Stimulated activated CD4-positive, alpha-beta T cell treated with anti-CD3 and anti-CD28 coated beads, Interleukin-1b, Interleukin-23, amount 100 ng/mL, for 48 hours (primary cell): ENCODE measurements at regions not wholly inside any gene's neighbourhood (a gene's known extent, or its start where the extent isn't known, plus 50 kb on each side); places are given as distances from the start of the nearest gene placed in this dataset.
"Not testable (repeated sequence)": the region's sequence is repeated elsewhere in the genome, so short reads cannot be mapped to it uniquely, and the experiment has no call there.

ENCODE experiments used
- DNase-seq: peaks from one replicate; pipeline ENCODE4 v3.0.0-alpha.2; 2020

DNA sequence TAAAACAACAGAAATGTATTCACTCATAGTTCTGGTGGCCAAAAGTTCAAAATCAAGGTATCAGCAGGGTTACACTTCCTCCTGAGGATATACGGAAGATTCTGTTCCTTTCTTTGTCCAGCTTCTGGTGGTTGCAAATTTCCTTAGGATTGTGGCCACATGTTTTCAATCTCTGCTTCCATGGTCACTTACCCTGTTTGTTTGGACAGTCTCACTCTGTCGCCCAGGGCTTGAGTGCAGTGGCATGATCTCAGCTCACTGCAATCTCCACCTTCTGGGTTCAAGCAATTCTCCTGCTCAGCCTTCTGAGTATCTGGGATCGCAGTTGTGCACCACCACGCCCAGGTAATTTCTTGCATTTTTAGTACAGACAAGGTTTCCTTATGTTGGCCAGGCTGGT, 534.3 kb downstream of the KCNA4 start:
- DNase-seq, result no peak

- no peak for DNase-seq
Measured at GRCh38 chr11:29481738-29482137, 535.1 kb downstream of the KCNA4 start.

DNA sequence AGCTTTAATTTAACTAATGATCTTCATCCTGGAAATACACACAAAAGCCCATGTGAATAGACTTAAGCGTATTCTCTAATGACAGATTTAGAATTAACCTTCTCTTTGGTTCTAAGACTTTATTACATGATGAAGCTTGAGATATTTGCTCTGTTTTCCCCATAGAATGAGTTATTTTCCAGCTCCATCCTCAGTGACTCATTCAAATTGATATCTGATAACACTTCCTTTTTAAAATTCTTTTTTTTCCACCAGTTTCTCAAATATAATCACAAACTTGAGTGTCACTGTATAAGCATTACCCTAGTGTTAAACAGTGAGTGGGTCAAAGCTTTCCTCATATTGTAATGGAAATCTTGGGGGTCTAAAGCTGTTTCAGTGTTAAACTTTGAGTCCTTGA, 535.8 kb downstream of the KCNA4 start:
- DNase-seq, result no peak

DNA sequence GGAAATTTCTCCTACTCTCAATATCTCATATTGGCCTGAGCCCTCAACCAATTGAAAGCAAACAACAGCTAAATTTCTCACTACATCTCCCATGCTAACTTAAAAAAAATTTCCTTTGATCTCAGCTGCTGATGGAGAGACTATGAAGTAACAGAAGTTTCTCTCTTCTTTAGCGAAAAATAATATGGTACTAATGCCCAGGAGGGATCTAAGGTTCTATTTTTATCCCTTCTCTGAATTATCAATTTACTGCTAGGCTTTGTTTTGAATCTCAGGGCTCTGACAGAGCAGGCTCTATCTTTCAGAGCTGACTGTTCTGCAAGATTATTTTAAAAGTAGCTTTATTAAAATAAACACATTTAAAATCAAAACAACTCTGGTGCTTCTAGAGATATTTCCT, 558.6 kb downstream of the KCNA4 start:
- no peak for DNase-seq

GRCh38 chr11:29452146-29452545, 564.7 kb downstream of the KCNA4 start:
- no peak for DNase-seq

DNA sequence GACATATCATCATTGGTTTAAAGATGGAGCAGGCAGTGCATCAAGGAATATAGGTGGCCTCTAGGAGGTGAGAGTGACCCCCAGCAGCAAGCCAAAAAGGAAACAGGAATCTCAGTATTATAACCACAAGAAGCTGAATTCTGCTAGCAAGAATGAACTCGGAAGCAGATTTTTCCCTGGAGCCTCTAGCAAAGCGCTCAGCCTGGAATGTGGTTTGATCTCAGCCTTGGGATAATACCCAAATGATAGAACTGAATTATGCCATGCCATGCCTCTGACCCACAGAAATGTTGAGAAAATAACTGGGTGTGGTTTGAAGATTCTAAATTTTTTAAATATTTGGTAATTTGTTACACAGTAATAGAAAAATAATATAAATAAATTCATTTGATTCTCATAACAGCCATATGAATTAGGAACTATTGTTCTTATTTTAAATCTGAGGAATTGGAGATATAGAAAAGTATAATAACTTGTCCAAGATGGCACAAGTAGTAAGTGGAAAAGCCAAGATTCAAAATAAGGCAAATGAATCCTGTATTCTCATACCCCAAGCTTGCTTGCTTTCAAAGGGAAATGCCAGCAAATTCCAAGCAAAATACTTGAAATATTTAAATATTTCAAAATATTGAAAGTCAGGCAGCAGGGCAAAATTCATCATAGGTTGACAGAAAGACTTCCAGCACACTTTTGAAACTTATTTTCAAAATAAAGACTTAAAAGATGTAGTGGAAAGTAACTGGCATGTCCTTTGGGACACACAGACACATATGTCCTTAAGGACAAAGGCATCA, 567.4 kb downstream of the KCNA4 start:
- no peak for DNase-seq

DNA sequence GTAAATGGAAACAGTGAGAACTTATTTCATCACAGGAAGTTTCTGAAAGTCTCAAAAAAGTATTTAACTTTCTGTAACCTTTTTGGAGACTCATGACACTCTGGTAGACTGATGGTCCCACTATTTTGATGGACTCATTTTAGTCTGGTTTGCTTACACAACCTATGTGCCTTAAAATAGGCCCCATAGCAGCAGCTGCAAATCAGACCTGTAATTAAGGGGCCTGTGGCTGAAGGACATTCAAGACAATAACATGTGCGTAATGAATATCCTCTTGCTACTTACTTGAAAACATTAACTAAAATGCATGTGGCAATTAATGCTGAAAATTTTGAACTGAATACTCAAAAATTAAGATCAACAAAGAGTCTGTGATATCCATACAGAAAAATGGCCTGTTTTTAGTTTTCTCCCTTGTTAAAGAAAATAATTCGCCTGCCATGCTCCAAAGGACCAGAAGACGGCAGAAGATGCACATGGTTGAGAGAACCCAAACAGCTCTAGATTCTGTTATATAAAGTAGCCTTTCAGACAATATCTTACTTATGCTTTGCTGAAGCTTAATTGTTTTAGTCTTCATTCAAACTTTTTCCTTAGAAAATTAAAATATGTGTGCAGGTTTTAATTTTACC, 568.5 kb downstream of the KCNA4 start:
- DNase-seq, result no peak

DNA sequence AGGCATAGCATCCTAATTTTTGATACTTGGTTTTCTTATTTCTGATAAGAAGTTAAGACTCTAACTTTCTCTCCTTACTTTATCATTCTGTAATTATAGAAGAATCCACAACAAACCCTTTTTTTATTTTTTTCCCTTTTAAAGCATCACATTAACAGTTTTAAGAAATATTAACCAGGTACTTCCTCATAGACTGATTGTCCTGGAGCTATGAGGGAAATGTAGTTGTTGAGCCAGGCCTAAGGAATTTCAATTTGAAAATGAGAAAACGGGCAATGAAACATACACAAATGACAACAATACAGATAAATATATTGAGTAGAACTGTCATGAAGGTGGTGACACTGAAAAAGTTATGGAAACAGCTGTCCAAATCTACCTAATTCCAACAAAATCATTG, 569.0 kb downstream of the KCNA4 start:
- DNase-seq, result no peak

DNA sequence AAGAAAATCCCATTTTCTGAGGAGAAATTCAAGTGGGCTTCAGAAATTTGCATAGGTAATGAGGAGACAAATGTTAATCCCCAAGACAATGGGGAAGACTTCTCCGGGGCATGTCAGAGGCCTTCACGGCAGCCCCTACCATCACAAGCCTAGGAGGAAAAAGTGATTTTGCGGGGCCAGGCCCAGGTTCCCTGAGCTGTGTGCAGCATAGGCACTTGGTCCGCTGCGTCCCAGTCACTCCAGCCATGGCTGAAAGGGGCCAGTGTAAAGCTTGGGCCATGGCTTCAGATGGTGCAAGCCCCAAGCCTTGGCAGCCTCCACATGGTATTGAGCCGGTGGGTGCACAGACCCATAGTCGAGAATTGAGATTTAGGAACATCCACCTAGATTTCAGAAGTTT, 570.7 kb downstream of the KCNA4 start:
- no peak for DNase-seq

DNA sequence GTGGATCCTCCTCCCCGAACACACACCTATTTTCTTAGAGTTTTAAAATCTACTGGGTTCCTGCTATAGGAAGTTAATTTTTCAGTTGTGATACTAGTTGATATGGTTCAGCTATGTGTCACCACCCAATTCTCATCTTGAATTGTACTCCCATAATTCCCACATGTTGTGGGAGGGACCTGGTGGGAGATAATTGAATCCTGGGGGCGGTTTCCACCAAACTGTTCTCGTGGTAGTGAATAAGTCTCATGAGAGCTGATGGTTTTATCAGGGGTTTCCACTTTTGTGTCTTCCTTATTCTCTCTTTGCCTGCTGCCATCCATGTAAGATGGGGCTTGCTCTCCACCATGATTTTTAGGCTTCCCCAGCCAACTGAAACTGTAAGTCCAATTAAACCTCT, 571.6 kb downstream of the KCNA4 start:
- not testable (repeated sequence) for DNase-seq

- no peak for DNase-seq
Measured at GRCh38 chr11:29438815-29439214, 578.0 kb downstream of the KCNA4 start.

DNA sequence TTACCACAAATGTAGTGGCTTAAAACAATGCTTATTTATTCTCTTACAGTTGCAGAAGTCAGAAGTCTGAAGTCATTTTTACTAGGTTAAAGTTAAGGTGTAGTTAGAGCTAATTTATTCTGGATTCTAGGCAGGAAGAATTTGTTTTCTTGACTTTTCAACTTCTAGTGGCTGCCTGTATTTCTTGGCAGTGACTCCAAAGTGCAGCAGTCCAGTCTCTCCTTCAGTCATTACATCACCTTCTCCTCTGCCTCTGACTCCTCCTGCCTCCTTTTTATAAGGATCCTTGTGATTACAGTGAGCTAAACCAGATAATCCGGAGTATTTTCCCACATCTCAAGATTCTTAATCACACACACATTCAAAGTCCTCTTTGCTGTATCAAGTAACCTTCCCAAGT, 581.4 kb downstream of the KCNA4 start:
- no peak for DNase-seq

DNA sequence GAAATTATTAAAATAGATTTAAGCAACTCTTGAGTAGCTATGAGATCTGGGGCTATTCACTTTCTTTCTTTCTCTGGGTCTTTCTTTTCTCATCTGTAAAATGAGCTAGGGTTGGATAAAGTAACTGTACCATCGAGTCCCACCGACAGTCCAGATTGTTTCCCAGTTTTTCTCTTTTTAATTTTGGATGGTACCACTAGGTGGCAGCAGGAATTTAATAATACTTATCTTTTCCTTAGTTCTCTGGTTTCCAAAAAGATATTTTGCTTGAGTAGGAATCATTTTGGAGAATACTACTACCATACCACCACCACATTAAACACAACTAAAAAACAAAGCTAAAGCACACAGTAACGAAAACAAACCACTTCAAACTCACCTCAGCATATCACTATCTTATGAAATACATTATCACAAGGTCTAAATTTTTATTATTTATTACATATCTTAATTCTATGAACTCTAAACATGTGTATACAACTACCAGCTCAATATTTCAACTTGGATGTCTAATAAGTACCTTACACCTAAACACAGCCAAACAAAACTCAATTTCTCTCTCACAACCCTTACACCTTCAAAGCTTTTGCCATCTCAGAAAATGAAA, 584.0 kb downstream of the KCNA4 start:
- DNase-seq, result no peak

DNA sequence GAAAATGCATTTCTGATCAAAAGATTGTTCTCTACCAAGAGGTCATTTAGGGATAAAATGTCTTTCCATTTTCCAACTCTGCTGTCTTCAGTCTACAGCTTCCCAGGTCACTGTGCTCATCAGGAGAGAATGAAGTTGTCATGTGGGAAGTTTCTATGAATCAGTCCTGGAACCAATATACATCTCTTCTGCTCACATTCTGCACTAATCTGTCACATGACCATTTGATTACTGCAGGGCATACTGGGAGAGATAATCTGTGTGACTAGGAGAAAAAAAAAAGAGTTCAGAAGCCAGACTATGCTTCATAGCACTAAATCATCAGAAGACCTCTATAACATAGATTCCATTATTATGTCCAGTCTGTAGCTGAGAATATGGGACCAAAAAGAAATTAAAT, 611.5 kb downstream of the KCNA4 start:
- no peak for DNase-seq

GRCh38 chr11:29395555-29396072, 621.2 kb downstream of the KCNA4 start:
- no peak for DNase-seq

DNA sequence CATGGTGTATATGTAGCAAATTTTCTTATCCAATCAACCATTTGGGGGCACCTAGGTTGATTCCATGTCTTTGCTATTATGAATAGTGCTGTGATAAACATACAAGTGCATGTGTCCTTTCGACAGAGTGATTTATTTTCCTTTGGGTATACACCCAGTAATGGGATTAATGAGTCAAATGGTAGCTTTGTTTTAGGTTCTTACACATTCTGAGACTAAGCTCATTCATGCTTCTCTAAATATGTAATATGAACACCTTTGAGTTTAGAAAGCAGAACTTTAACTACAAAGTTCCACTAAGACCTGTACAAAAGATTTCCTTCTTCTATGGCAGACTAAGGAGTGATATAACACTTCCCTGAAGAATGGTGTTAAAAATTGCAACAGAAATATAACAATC, 627.0 kb downstream of the KCNA4 start:
- no peak for DNase-seq

GRCh38 chr11:29373725-29374124, 643.1 kb downstream of the KCNA4 start:
- no peak for DNase-seq

GRCh38 chr11:29368126-29368525, 648.7 kb downstream of the KCNA4 start:
- DNase-seq, result no peak

DNA sequence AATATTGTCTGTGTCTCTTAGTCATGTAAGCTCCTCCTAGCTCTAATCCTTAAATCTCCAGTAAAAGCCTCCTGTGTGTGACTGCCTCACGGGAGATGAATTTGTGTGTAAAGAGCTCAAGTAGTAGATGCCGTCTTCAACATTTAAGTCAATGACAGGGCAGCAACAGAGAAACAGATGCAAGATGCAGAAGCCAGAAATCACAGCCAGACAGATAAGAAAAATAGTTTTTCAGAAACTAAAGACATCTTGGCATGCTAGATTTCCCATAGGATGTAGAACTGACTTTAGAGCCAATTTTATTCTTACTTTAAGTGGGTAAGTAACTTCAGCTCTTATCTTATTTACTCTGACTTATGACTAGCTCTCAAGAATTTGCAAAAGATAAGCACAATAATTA, 652.8 kb downstream of the KCNA4 start:
- no peak for DNase-seq

DNA sequence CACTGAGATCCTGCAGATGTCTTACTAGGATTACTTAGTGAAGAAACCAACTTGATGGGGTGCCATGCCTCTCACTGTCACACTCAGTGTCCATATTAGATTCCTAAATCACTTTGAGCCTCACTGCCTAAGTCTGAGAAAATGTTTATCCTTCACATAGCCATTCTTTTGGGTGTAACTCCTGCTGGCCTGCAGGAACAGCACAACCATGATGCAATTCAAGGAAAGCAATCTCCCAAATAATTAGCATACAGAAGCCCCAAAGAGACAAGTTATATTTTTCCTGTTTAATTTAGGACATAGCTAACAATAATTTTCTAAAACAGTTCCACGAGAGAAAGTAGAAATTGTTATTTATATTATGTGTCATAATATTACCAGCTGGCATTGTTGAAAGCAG, 655.5 kb downstream of the KCNA4 start:
- DNase-seq, result no peak

- no peak for DNase-seq
Measured at GRCh38 chr11:29353833-29354232, 663.0 kb downstream of the KCNA4 start.

- no peak for DNase-seq
Measured at GRCh38 chr11:29352273-29352795, 664.5 kb downstream of the KCNA4 start.

GRCh38 chr11:29351301-29351873, 665.4 kb downstream of the KCNA4 start:
- no peak for DNase-seq
